Fibroblast of villous mesenchyme (primary cell): ENCODE measurements at regions not wholly inside any gene's neighbourhood (a gene's known extent, or its start where the extent isn't known, plus 50 kb on each side); places are given as distances from the start of the nearest gene placed in this dataset.

Experiments
- DNase-seq: peaks from one replicate; pipeline ENCODE4 v3.0.0-alpha.2; 2010; ENCODE audit warnings: low read depth
- H3K4me3 ChIP-seq: 2 replicates; pipeline ENCODE4 v1.5.1; 2011; ENCODE audit warnings: low read depth, mild to moderate bottlenecking, low read length
- CTCF ChIP-seq: IDR thresholded peaks from 2 replicates; pipeline ENCODE4 v1.5.1; 2012; ENCODE audit warnings: low read depth, mild to moderate bottlenecking, low read length; ENCODE audit not compliant: insufficient read depth

- no peak for DNase-seq
- TF ChIP-seq CTCF = no peak
- H3K4me3 ChIP-seq = no peak overlapping the region
Observed at GRCh38 chr13:71068041-71068440, 799.0 kb downstream of the DACH1 start.

GRCh38 chr13:71067165-71067815 is 799.7 kb downstream of the DACH1 start:
- H3K4me3 ChIP-seq = no peak overlapping the region
- DNase-seq = no peak
- TF ChIP-seq CTCF = no peak

- no peak overlapping the region for H3K4me3 ChIP-seq
- DNase-seq = no peak
- TF ChIP-seq CTCF = no peak
Observed at GRCh38 chr13:71056581-71056980, 810.4 kb downstream of the DACH1 start.

- TF ChIP-seq CTCF = no peak
- DNase-seq = no peak
- no peak overlapping the region for H3K4me3 ChIP-seq
Observed at GRCh38 chr13:71055644-71056043, 811.4 kb downstream of the DACH1 start.

GRCh38 chr13:71055047-71055446 is 812.0 kb downstream of the DACH1 start:
- no peak overlapping the region for H3K4me3 ChIP-seq
- no peak for DNase-seq
- no peak for TF ChIP-seq CTCF

GRCh38 chr13:71054358-71054757 is 812.6 kb downstream of the DACH1 start:
- H3K4me3 ChIP-seq = no peak overlapping the region
- no peak for DNase-seq
- TF ChIP-seq CTCF = no peak

GRCh38 chr13:71051573-71051972 is 815.4 kb downstream of the DACH1 start:
- no peak for TF ChIP-seq CTCF
- DNase-seq = no peak
- H3K4me3 ChIP-seq = no peak overlapping the region
